Heart left ventricle (tissue), 16 donors: ENCODE measurements at regions not wholly inside any gene's neighbourhood (a gene's known extent, or its start where the extent isn't known, plus 50 kb on each side); places are given as distances from the start of the nearest gene placed in this dataset.
A peak's percentile ranks its signal among the peaks of the same experiment; 100 is the strongest.

Source experiments
- ATAC-seq, 4 donors: fragments of 200-7000 bp; cut with Tn5 transposase; one replicate each; pipeline ENCODE4 v1.9.1; 2020 to 2022; ENCODE audit warnings: moderate library complexity in 4 of 4, mild to moderate bottlenecking in 3 of 4, moderate number of reproducible peaks in 1 of 4
- DNase-seq, 5 donors: peaks; one replicate each; pipeline ENCODE4 v3.0.0-alpha.2; 2020
- H3K27ac ChIP-seq, 12 donors: fragments of 200-600 bp; sonication (generic) in 4 of 12; one replicate each; pipeline versions ENCODE4 v1.5.0 to v1.8.0; 2016 to 2022; ENCODE audit warnings: mild to moderate bottlenecking in 2 of 12
- H3K27me3 ChIP-seq, 9 donors: fragments of 200-600 bp; sonication (generic) in 2 of 9; one replicate each; pipeline versions ENCODE4 v1.5.1 to v1.8.0; 2016 to 2022; ENCODE audit warnings: mild to moderate bottlenecking in 3 of 9
- H3K36me3 ChIP-seq, 9 donors: fragments of 200-600 bp; sonication (generic) in 2 of 9; one replicate each; pipeline versions ENCODE4 v1.5.0 to v1.8.0; 2018 to 2022; ENCODE audit warnings: mild to moderate bottlenecking in 2 of 9
- H3K4me1 ChIP-seq, 12 donors: fragments of 200-600 bp; sonication (generic) in 4 of 12; one replicate each; pipeline versions ENCODE4 v1.5.0 to v1.8.0; 2016 to 2022; ENCODE audit warnings: mild to moderate bottlenecking in 3 of 12
- H3K4me3 ChIP-seq, 12 donors: fragments of 200-600 bp; sonication (generic) in 4 of 12; one replicate each; pipeline versions ENCODE4 v1.5.0 to v1.8.0; 2017 to 2022; ENCODE audit warnings: mild to moderate bottlenecking in 9 of 12, moderate library complexity in 4 of 12
- H3K9me3 ChIP-seq, 12 donors: fragments of 200-600 bp; sonication (generic) in 4 of 12; one replicate each; pipeline versions ENCODE4 v1.5.0 to v1.8.0; 2016 to 2022; ENCODE audit warnings: mild to moderate bottlenecking in 1 of 12
- POLR2A ChIP-seq, 2 donors: fragments of 450-650 bp; IDR thresholded peaks; one replicate each; pipeline ENCODE4 v1.6.1; 2017; ENCODE audit warnings: antibody characterized with exemption in 2 of 2, mild to moderate bottlenecking in 2 of 2, moderate library complexity in 2 of 2
- WGBS, 4 donors: extraction: QIAGEN DNeasy Blood & Tissue Kit in 2 of 4; methylation state at CpG; one replicate each; pipeline versions ENCODE4 v1.1.5 to v1.1.7; 2013 to 2018; 5-methylcytosine and 5-hydroxymethylcytosine counted together
- intact Hi-C, 10 donors: fragments of 100-400 bp; cut with DNase I; formaldehyde crosslinking; loops; one replicate each; pipeline versions ENCODE4 v1.11.1 to v1.14.2; 2022
- TF ChIP-seq, protein P1 (sequence below), 12 donors: fragments of 200-600 bp; sonication (generic) in 4 of 12; IDR thresholded peaks; one replicate each; pipeline versions ENCODE4 v1.5.0 to v1.8.0; 2018 to 2022; ENCODE audit warnings: antibody characterized with exemption in 12 of 12, mild to moderate bottlenecking in 5 of 12
- donor health status: ischemic (EF 13 %, LVEDD 7.1; RV severe dilation, severe dysfunction).
- donor health status: healthy with polysubstance abuse.
- donor health status: DM: no; HTN: yes; CAD: no.
- donor health status: DM: no; HTN: no; CAD: no.
- donor health status: ischemic (EF 25% LVEDD 6.9; RV normal size, moderate dysfunction).
- donor health status: ischemic (EF 25% LVEDD 5.7; RV mildly dilated, moderate dysfunction).
- donor health status: healthy.
- donor health status: DM: yes; HTN: yes; CAD: no.
- donor health status: ischemic (EF 35%, LVEDD 5.7; RV mildly dilated, moderate dysfunction).
- donor health status: nonischemic (EF 11% LVEDD 7.7; RV severe dilation, severe dysfunction).
- donor health status: DM: yes; HTN: yes; CAD: no.
- donor health status: PGD.
- donor health status: ischemic (EF 29% LVEDD 5.4; RV normal size, mild dysfunction).
- donor health status: nonischemic (EF 23%, LVEDD 6.1; RV moderate dilation, normal function).

DNA sequence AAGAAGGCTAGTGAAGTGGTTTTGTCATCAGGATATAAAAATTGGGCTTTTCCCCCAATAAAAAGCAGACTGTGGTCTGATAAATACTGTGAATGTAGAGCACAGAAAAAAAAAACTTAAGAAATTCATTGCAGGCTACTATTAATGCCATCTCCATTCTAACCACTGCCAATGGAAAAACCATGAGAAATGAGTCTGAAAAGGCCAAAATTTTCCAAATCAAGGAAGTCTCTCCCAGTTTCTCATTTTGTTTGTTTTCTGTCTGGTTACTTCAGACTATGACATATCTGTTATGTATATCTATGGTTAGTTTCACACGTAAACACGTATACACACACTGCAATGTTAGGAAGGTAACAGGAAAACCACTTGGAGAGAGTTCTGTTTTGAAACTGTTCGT lies 193.6 kb upstream of the TSC22D1 start:
- H3K36me3 ChIP-seq: no peaks in the 10 kb centered on the region
- no peak for ATAC-seq
- H3K4me3 ChIP-seq: no peak overlapping the region
- H3K27me3 ChIP-seq: no peaks in the 10 kb centered on the region
- peak overlapping the region in 1 of 12 donors; percentile 30 for H3K27ac ChIP-seq
- 84 to 89% (median 88%) methylated on average over 3 of the region's 3 CpGs for WGBS, 4 donors
- TF ChIP-seq, protein P1, sequence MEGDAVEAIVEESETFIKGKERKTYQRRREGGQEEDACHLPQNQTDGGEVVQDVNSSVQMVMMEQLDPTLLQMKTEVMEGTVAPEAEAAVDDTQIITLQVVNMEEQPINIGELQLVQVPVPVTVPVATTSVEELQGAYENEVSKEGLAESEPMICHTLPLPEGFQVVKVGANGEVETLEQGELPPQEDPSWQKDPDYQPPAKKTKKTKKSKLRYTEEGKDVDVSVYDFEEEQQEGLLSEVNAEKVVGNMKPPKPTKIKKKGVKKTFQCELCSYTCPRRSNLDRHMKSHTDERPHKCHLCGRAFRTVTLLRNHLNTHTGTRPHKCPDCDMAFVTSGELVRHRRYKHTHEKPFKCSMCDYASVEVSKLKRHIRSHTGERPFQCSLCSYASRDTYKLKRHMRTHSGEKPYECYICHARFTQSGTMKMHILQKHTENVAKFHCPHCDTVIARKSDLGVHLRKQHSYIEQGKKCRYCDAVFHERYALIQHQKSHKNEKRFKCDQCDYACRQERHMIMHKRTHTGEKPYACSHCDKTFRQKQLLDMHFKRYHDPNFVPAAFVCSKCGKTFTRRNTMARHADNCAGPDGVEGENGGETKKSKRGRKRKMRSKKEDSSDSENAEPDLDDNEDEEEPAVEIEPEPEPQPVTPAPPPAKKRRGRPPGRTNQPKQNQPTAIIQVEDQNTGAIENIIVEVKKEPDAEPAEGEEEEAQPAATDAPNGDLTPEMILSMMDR (IDR thresholded peaks at IDR 0.05): no peak
- no peak for TF ChIP-seq POLR2A (IDR thresholded peaks at IDR 0.05)
- intact Hi-C loops: no loop called here
- no peak for DNase-seq
- H3K4me1 ChIP-seq: peaks cover 0 to 27% (median 3%) of the 10 kb centered on the region in 12 donors
- peaks cover 0 to under 1% (median 0%) of the 10 kb centered on the region in 12 donors for H3K9me3 ChIP-seq

DNA sequence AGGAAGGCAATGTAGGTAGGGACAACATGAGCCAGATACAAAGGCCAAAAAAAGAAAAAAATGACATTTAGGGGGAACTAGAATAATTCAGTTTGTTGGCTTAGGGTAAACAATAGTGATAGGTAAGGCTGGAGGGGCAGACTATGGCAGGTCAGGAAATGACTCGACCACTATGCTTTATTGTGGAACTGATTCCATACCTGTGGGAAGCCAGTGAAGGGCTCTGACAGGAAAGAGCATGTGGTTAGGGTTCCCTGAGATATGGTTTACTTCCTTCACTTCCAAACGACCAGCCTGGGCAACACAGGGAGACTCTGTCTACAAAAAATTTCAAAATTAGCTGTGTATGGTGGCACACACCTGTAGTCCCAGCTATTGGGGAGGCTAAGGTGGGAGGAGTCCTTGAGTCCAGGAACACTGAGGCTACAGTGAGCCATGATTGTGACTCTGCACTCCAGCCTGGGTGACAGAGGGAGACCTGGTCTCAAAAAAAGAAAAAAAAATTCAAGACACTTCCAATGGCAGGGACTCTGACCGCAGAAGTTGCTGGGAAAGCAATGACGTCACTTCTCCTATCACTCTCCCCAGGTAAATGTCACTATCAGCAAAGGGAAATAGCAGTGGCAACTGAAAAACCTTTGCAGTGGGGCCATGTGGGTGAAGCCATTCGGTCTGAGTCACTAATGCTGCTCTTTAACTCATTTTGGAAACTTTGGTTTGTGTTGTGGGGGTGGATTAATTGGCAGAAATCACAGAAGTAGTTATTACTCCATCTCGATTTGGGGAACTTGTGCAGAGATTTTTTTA lies 192.8 kb upstream of the TSC22D1 start:
- H3K36me3 ChIP-seq: no peaks in the 10 kb centered on the region
- no peaks in the 10 kb centered on the region for H3K27me3 ChIP-seq
- ATAC-seq: no peak
- no peak for TF ChIP-seq POLR2A (IDR thresholded peaks at IDR 0.05)
- TF ChIP-seq, protein P1 (IDR thresholded peaks at IDR 0.05): no peak
- peak overlapping the region in 2 of 12 donors; percentile 29 to 30 for H3K27ac ChIP-seq
- H3K4me3 ChIP-seq: no peak overlapping the region
- DNase-seq: no peak
- 62 to 77% (median 66%) methylated on average over 6 of the region's 6 CpGs for WGBS, 4 donors
- no peaks in the 10 kb centered on the region for H3K9me3 ChIP-seq
- intact Hi-C loops: no loop called here
- peaks cover 0 to 33% (median 4%) of the 10 kb centered on the region in 12 donors for H3K4me1 ChIP-seq

DNA sequence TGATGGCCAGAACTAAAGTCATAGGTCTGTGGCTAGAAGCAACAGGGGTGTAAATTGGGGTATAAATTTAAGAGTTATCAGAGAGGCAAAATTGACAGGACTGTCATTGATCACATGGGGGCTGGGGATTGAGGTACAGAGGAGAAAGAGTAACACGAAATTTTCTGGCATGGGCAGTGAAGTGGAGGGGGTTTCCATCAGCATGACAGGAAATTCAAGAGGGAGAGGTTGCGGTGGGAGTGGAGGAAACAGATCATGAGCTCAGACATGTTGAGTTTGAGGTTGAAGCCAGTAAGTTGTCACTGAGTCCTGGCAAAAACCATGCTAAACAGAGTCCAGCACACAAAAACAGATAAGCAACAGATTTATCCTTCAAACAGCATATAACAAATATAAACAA lies 192.1 kb upstream of the TSC22D1 start:
- no peak for TF ChIP-seq POLR2A (IDR thresholded peaks at IDR 0.05)
- TF ChIP-seq, protein P1 (IDR thresholded peaks at IDR 0.05): no peak
- DNase-seq (no peak), ATAC-seq (no peak)
- intact Hi-C loops: no loop called here
- Histone ChIP-seq H3K36me3 (no peaks in the 10 kb centered on the region), H3K27ac (no peak overlapping the region), H3K27me3 (no peaks in the 10 kb centered on the region), H3K4me3 (no peak overlapping the region), H3K4me1 (peaks cover 0 to 40% (median 10%) of the 10 kb centered on the region in 12 donors), H3K9me3 (no peaks in the 10 kb centered on the region)
- 35 to 44% (median 41%) methylated on average over 2 of the region's 2 CpGs for WGBS, 4 donors

DNA sequence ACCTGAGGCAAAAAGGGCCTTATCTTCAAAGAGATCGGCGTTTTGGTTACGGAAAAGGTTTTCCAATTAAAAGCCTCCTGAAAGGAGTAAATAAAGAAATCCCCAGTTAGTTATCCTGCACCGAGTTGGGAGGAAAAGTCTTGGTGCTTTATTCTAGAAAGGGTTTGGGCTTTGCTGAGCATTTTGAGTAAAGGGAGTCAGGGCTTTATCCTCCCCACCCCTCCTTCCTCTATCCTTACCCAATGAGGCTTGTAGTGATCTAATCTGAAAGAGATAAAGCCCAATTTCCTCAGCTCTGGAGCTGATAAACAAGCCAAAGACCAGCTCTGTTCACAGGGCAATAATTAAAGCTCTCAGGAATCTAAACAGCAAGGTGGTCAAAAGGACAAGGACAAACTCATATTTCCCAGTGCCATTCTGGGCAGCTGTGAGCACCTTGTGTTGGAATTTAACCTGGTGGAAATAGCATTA lies 188.9 kb upstream of the TSC22D1 start:
- H3K9me3 ChIP-seq: no peaks in the 10 kb centered on the region
- 37 to 50% (median 46%) methylated on average over 4 of the region's 4 CpGs for whole genome bisulfite sequencing, 4 donors
- DNase-seq (no peak), ATAC-seq (peak in 1 of 4 donors; percentile 9)
- H3K36me3 ChIP-seq: no peaks in the 10 kb centered on the region
- H3K4me3 ChIP-seq: no peak overlapping the region
- H3K4me1 ChIP-seq: peaks cover 0 to 40% (median 10%) of the 10 kb centered on the region in 12 donors
- intact Hi-C loops: no loop called here
- TF ChIP-seq, protein P1 (IDR thresholded peaks at IDR 0.05): no peak
- TF ChIP-seq POLR2A (IDR thresholded peaks at IDR 0.05): no peak
- no peak overlapping the region for H3K27ac ChIP-seq
- no peaks in the 10 kb centered on the region for H3K27me3 ChIP-seq
